Hepatocyte (in vitro differentiated cells): ENCODE measurements at regions not wholly inside any gene's neighbourhood (a gene's known extent, or its start where the extent isn't known, plus 50 kb on each side); places are given as distances from the start of the nearest gene placed in this dataset.

Experiments used
- DNase-seq: peaks from one replicate; pipeline ENCODE4 v3.0.0-alpha.2; 2016; ENCODE audit warnings: low spot score
- H2AFZ ChIP-seq: fragments of 200-600 bp; sonication (generic); 2 replicates; pipeline ENCODE4 v1.6.0; 2016; ENCODE audit warnings: antibody characterized with exemption, mild to moderate bottlenecking
- H3K27ac ChIP-seq: fragments of 200-600 bp; sonication (generic); 2 replicates; pipeline ENCODE4 v1.5.1; 2016; ENCODE audit warnings: mild to moderate bottlenecking
- H3K27me3 ChIP-seq: fragments of 200-600 bp; sonication (generic); 2 replicates; pipeline ENCODE4 v1.6.1; 2016
- H3K36me3 ChIP-seq: fragments of 200-600 bp; sonication (generic); replicated peaks from 2 replicates; pipeline ENCODE4 v1.5.1; 2016; ENCODE audit warnings: low read depth; ENCODE audit not compliant: insufficient read depth
- H3K4me1 ChIP-seq: fragments of 200-600 bp; sonication (generic); 2 replicates; pipeline ENCODE4 v1.5.1; 2016; ENCODE audit warnings: mild to moderate bottlenecking, moderate library complexity; ENCODE audit not compliant: insufficient read depth
- H3K4me2 ChIP-seq: fragments of 200-600 bp; sonication (generic); 2 replicates; pipeline ENCODE4 v1.6.0; 2016
- H3K4me3 ChIP-seq: fragments of 200-600 bp; sonication (generic); 2 replicates; pipeline ENCODE4 v1.5.1; 2016; ENCODE audit warnings: mild to moderate bottlenecking
- H3K79me2 ChIP-seq: fragments of 200-600 bp; sonication (generic); 2 replicates; pipeline ENCODE4 v1.6.0; 2017; ENCODE audit warnings: mild to moderate bottlenecking
- H3K9me2 ChIP-seq: fragments of 200-600 bp; sonication (generic); replicated peaks from 2 replicates; pipeline ENCODE4 v1.6.0; 2017; ENCODE audit warnings: mild to moderate bottlenecking; ENCODE audit not compliant: insufficient read depth
- H3K9me3 ChIP-seq: fragments of 200-600 bp; sonication (generic); 2 replicates; pipeline ENCODE4 v1.5.1; 2016; ENCODE audit warnings: low read depth, mild to moderate bottlenecking
- H4K20me1 ChIP-seq: fragments of 200-600 bp; sonication (generic); 2 replicates; pipeline ENCODE4 v1.6.0; 2016; ENCODE audit warnings: mild to moderate bottlenecking; ENCODE audit not compliant: insufficient read depth, poor library complexity, severe bottlenecking
- EZH2 ChIP-seq: fragments of 200-600 bp; sonication (generic); IDR thresholded peaks from 2 replicates; pipeline ENCODE4 v1.6.1; 2016; ENCODE audit warnings: antibody characterized with exemption, mild to moderate bottlenecking, borderline replicate concordance
- EZH2phosphoT487 ChIP-seq: fragments of 200-600 bp; sonication (generic); IDR thresholded peaks from one replicate; pipeline ENCODE4 v1.6.1; 2018; ENCODE audit warnings: antibody characterized with exemption, mild to moderate bottlenecking, low read depth, moderate library complexity; ENCODE audit not compliant: unreplicated experiment, severe bottlenecking
- WGBS: methylation state at CpG from one replicate; pipeline ENCODE4 v1.1.6; 2016; ENCODE audit warnings: low lambda C conversion rate; ENCODE audit errors: missing lambda C conversion rate; 5-methylcytosine and 5-hydroxymethylcytosine counted together
- TF ChIP-seq, protein P1 (sequence below): fragments of 200-600 bp; sonication (generic); IDR thresholded peaks from 2 replicates; pipeline ENCODE4 v1.5.1; 2016; ENCODE audit warnings: antibody characterized with exemption, mild to moderate bottlenecking; ENCODE audit not compliant: poor library complexity

DNA sequence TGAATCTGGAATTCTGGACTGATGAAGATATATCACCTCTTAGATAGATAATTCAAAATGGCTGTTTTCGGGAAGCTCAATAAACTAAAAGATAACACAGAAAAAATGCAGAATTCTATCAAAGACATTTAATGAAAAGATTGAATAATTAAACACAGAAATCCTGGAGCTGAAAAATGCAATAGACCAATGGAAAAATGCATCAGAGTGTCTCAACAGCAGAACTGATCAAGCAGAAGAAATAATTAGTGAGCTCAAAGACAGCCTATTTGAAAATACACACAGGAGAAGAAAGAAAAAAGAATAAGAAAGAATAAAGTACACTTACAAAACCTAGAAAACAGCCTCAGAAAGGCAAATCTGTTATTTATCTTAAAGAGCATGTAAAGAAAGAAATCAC lies 356.4 kb upstream of the B3GAT1 start:
- Histone ChIP-seq H3K36me3 (no peaks in the 10 kb centered on the region), H3K27ac (no peak overlapping the region), H3K9me3 (no peaks in the 10 kb centered on the region), H3K4me3 (no peak overlapping the region), H3K4me1 (no peaks in the 10 kb centered on the region), H3K79me2 (no peaks in the 10 kb centered on the region), H3K27me3 (no peaks in the 10 kb centered on the region), H2AFZ (no peak overlapping the region), H3K4me2 (no peak overlapping the region), H4K20me1 (no peaks in the 10 kb centered on the region), H3K9me2 (no peaks in the 10 kb centered on the region)
- 93% methylated on average over 1 of the region's 1 CpG for WGBS
- TF ChIP-seq EZH2 (no peak), EZH2phosphoT487 (no peak)
- TF ChIP-seq, protein P1, sequence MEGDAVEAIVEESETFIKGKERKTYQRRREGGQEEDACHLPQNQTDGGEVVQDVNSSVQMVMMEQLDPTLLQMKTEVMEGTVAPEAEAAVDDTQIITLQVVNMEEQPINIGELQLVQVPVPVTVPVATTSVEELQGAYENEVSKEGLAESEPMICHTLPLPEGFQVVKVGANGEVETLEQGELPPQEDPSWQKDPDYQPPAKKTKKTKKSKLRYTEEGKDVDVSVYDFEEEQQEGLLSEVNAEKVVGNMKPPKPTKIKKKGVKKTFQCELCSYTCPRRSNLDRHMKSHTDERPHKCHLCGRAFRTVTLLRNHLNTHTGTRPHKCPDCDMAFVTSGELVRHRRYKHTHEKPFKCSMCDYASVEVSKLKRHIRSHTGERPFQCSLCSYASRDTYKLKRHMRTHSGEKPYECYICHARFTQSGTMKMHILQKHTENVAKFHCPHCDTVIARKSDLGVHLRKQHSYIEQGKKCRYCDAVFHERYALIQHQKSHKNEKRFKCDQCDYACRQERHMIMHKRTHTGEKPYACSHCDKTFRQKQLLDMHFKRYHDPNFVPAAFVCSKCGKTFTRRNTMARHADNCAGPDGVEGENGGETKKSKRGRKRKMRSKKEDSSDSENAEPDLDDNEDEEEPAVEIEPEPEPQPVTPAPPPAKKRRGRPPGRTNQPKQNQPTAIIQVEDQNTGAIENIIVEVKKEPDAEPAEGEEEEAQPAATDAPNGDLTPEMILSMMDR, result no peak
- no peak for DNase-seq

DNA sequence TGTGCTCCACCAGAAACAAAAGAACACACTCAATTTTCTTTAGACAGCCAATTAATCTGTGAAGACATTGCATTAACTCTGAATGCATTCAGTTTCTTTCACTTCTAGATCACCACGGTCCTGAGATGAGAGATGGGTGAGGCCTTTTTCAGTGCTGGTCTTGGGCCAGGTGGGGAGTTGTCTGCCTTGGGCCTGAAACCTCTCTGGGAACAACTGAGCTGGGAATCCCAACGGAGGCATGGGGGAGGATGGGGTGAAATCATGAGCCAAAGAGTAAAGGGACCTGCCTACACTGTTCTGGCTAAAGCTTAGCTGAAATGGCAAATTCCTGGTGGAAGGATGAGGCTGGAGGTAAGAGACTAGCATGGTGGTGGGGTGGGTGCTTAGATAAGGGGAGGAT lies 353.5 kb upstream of the B3GAT1 start:
- H2AFZ ChIP-seq, result no peak overlapping the region
- H3K27ac ChIP-seq, result no peak overlapping the region
- no peaks in the 10 kb centered on the region for H3K4me1 ChIP-seq
- no peak for DNase-seq
- no peaks in the 10 kb centered on the region for H3K9me2 ChIP-seq
- no peaks in the 10 kb centered on the region for H3K79me2 ChIP-seq
- WGBS, result 87% methylated on average over 2 of the region's 2 CpGs
- no peaks in the 10 kb centered on the region for H4K20me1 ChIP-seq
- no peaks in the 10 kb centered on the region for H3K27me3 ChIP-seq
- no peaks in the 10 kb centered on the region for H3K9me3 ChIP-seq
- TF ChIP-seq, protein P1, result no peak
- TF ChIP-seq EZH2phosphoT487 (no peak), EZH2 (no peak)
- H3K4me3 ChIP-seq, result no peak overlapping the region
- no peak overlapping the region for H3K4me2 ChIP-seq
- no peaks in the 10 kb centered on the region for H3K36me3 ChIP-seq

DNA sequence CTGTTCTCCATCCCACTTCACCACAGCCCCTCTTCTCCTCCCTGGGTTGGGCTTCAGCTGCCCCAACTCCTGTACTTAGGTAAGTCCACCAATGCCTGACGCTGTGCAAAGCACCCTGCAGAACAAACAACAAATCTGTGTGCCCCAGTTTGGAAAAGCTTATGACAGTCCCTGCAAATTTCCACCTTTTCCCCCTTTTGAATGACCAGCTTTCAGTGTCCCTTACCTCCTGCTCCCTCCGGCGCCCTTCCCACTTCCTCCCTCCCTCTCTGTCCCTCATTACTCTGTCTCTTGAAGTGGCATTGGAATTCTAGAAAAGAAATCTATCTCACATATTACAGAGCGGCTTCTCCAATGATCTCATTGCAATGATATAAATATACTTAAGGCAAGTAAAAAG lies 352.9 kb upstream of the B3GAT1 start:
- no peak for DNase-seq
- no peaks in the 10 kb centered on the region for H3K79me2 ChIP-seq
- TF ChIP-seq, protein P1, result no peak
- TF ChIP-seq EZH2phosphoT487 (no peak), EZH2 (no peak)
- H2AFZ ChIP-seq, result no peak overlapping the region
- H4K20me1 ChIP-seq, result no peaks in the 10 kb centered on the region
- no peak overlapping the region for H3K27ac ChIP-seq
- H3K4me1 ChIP-seq, result no peaks in the 10 kb centered on the region
- H3K36me3 ChIP-seq, result no peaks in the 10 kb centered on the region
- H3K4me3 ChIP-seq, result no peak overlapping the region
- H3K4me2 ChIP-seq, result no peak overlapping the region
- no peaks in the 10 kb centered on the region for H3K9me2 ChIP-seq
- no peaks in the 10 kb centered on the region for H3K27me3 ChIP-seq
- 90% methylated on average over 4 of the region's 4 CpGs for WGBS
- H3K9me3 ChIP-seq, result no peaks in the 10 kb centered on the region

DNA sequence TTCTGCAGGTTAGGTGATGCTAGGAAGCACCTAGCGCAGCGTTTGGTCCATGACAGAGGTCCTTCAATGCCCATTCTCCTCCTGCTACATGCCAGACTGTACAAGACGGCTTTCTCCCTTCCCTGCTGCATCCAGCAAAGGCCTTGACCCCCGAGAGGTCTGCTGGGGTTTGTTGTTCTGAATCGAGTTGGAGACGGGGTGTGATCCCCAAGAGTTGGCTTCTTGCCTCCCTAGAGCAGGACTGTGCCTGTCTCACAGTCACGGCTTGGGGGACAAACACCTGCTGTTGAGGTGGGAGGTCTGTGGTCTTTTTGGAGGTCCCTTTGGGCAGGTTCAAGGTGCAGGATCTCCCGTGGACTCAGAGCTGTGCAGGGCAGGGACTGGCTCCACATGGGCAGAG lies 352.3 kb upstream of the B3GAT1 start:
- Histone ChIP-seq H2AFZ (no peak overlapping the region), H3K36me3 (no peaks in the 10 kb centered on the region), H3K27ac (no peak overlapping the region), H3K4me1 (no peaks in the 10 kb centered on the region), H3K4me3 (no peak overlapping the region), H4K20me1 (no peaks in the 10 kb centered on the region), H3K4me2 (no peak overlapping the region), H3K27me3 (no peaks in the 10 kb centered on the region), H3K79me2 (no peaks in the 10 kb centered on the region), H3K9me2 (no peaks in the 10 kb centered on the region), H3K9me3 (no peaks in the 10 kb centered on the region)
- 83% methylated on average over 8 of the region's 8 CpGs for WGBS
- TF ChIP-seq, protein P1, result no peak
- TF ChIP-seq EZH2, result no peak
- TF ChIP-seq EZH2phosphoT487, result no peak
- DNase-seq, result no peak
